Right atrium auricular region (tissue), 2 donors: ENCODE measurements at regions not wholly inside any gene's neighbourhood (a gene's known extent, or its start where the extent isn't known, plus 50 kb on each side); places are given as distances from the start of the nearest gene placed in this dataset.
"Not testable (repeated sequence)": the region's sequence is repeated elsewhere in the genome, so short reads cannot be mapped to it uniquely, and the experiment has no call there.

Experiments used
- DNase-seq: peaks from one replicate; pipeline ENCODE4 v3.0.0-alpha.2; 2019; ENCODE audit warnings: low spot score
- H3K27ac ChIP-seq, 2 donors: fragments of 200-600 bp; sonication (generic); 1 replicate in 1 of 2; 2 replicates in 1 of 2; pipeline ENCODE4 v1.5.1; 2016 to 2019
- H3K27me3 ChIP-seq, 2 donors: fragments of 200-600 bp; sonication (generic); one replicate each; pipeline versions ENCODE4 v1.5.1 to v1.6.0; 2017 to 2019
- H3K36me3 ChIP-seq: fragments of 200-600 bp; sonication (generic); one replicate; pipeline ENCODE4 v1.5.1; 2016
- H3K4me1 ChIP-seq, 2 donors: fragments of 200-600 bp; sonication (generic); one replicate each; pipeline versions ENCODE4 v1.5.1 to v1.6.0; 2017 to 2019
- H3K4me3 ChIP-seq, 2 donors: fragments of 200-600 bp; sonication (generic); 1 replicate in 1 of 2; 2 replicates in 1 of 2; pipeline ENCODE4 v1.5.1; 2017 to 2019; ENCODE audit warnings: mild to moderate bottlenecking in 1 of 2, moderate library complexity in 1 of 2
- H3K9me3 ChIP-seq, 2 donors: fragments of 200-600 bp; sonication (generic); one replicate each; pipeline ENCODE4 v1.5.1; 2019
- CTCF ChIP-seq, 2 donors: fragments of 200-600 bp; sonication (generic); IDR thresholded peaks; one replicate each; pipeline ENCODE4 v1.5.1; 2019; ENCODE audit warnings: antibody characterized with exemption in 2 of 2

- Histone ChIP-seq H3K36me3 (no peaks in the 10 kb centered on the region), H3K4me1 (no peaks in the 10 kb centered on the region), H3K27me3 (no peaks in the 10 kb centered on the region), H3K27ac (no peak overlapping the region), H3K9me3 (peaks cover 0 to 34% of the 10 kb centered on the region in 2 donors), H3K4me3 (no peak overlapping the region)
- DNase-seq: no peak
- no peak for TF ChIP-seq CTCF (IDR thresholded peaks at IDR 0.05)
Observed at GRCh38 chr5:32859211-32859641, 148.1 kb downstream of the NPR3 start.

GRCh38 chr5:32865475-32865874 lies 154.4 kb downstream of the NPR3 start:
- no peak overlapping the region for H3K27ac ChIP-seq
- no peaks in the 10 kb centered on the region for H3K9me3 ChIP-seq
- H3K36me3 ChIP-seq: no peaks in the 10 kb centered on the region
- H3K4me3 ChIP-seq: no peak overlapping the region
- no peak for TF ChIP-seq CTCF (IDR thresholded peaks at IDR 0.05)
- DNase-seq: no peak
- no peaks in the 10 kb centered on the region for H3K4me1 ChIP-seq
- H3K27me3 ChIP-seq: no peaks in the 10 kb centered on the region

GRCh38 chr5:32866138-32866537 lies 155.0 kb downstream of the NPR3 start:
- Histone ChIP-seq H3K27ac (no peak overlapping the region), H3K4me3 (no peak overlapping the region), H3K27me3 (no peaks in the 10 kb centered on the region), H3K4me1 (no peaks in the 10 kb centered on the region), H3K9me3 (no peaks in the 10 kb centered on the region), H3K36me3 (no peaks in the 10 kb centered on the region)
- no peak for DNase-seq
- no peak for TF ChIP-seq CTCF (IDR thresholded peaks at IDR 0.05)

GRCh38 chr5:32869216-32869615 lies 158.1 kb downstream of the NPR3 start:
- DNase-seq: no peak
- Histone ChIP-seq H3K4me3 (no peak overlapping the region), H3K27ac (no peak overlapping the region), H3K9me3 (peaks cover 0 to 26% of the 10 kb centered on the region in 2 donors), H3K27me3 (no peaks in the 10 kb centered on the region), H3K4me1 (no peaks in the 10 kb centered on the region), H3K36me3 (no peaks in the 10 kb centered on the region)
- TF ChIP-seq CTCF (IDR thresholded peaks at IDR 0.05): no peak

- Histone ChIP-seq H3K9me3 (peaks cover 0 to 40% of the 10 kb centered on the region in 2 donors), H3K4me1 (no peaks in the 10 kb centered on the region), H3K27me3 (no peaks in the 10 kb centered on the region), H3K27ac (no peak overlapping the region), H3K36me3 (no peaks in the 10 kb centered on the region), H3K4me3 (no peak overlapping the region)
- no peak for DNase-seq
- no peak for TF ChIP-seq CTCF (IDR thresholded peaks at IDR 0.05)
Observed at GRCh38 chr5:32876791-32877190, 165.7 kb downstream of the NPR3 start.

- not testable (repeated sequence) for H3K4me3 ChIP-seq, H3K4me1 ChIP-seq, DNase-seq, H3K27ac ChIP-seq, H3K27me3 ChIP-seq, H3K36me3 ChIP-seq
- peaks cover 4 to 41% of the 10 kb centered on the region in 2 donors for H3K9me3 ChIP-seq
Observed at GRCh38 chr5:32879364-32879763, 168.2 kb downstream of the NPR3 start.
